Activated CD4-positive, CD25-positive, alpha-beta regulatory T cell (primary cell): ENCODE measurements at regions not wholly inside any gene's neighbourhood (a gene's known extent, or its start where the extent isn't known, plus 50 kb on each side); places are given as distances from the start of the nearest gene placed in this dataset.
"Not testable (repeated sequence)": the region's sequence is repeated elsewhere in the genome, so short reads cannot be mapped to it uniquely, and the experiment has no call there.

Source experiments
- DNase-seq, 4 experiments: peaks; one replicate each; lab custom pipeline; 2025; lab: John Stamatoyannopoulos, UW

DNA sequence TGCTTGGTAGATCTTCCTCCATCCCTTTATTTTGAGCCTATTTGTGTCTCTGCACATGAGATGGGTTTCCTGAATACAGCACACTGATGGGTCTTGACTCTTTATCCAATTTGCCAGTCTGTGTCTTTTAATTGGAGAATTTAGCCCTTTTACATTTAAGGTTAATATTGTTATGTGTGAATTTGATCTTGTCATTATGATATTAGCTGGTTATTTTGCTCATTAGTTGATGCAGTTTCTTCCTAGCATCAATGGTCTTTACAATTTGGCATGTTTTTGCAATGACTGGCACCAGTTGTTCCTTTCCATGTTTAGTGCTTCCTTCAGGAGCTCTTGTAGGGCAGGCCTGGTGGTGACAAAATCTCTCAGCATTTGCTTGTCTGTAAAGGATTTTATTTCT, 72.4 kb downstream of the HNRNPD start:
- not testable (repeated sequence) for DNase-seq

DNA sequence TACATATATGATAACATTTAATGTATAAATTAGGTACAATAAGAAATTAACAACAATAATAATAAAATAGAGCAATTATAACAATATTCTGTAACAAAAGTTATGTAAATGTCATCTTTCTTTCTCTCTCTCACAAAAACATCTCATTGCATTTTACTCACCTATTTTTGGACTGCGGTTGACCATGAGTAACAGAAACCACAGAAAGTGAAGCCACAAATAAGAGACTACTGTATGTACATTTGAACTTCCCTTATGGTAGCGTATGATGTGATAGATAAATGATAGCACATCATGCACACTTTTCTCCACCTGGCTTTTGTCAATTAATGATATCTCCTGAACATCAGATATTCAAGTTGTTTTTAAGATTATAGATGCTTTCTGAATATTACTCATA, 80.5 kb downstream of the HNRNPD start:
- DNase-seq: no peak

- DNase-seq: no peak
These were observed 86.1 kb downstream of the HNRNPD start for GRCh38 chr4:82287720-82288119.

DNA sequence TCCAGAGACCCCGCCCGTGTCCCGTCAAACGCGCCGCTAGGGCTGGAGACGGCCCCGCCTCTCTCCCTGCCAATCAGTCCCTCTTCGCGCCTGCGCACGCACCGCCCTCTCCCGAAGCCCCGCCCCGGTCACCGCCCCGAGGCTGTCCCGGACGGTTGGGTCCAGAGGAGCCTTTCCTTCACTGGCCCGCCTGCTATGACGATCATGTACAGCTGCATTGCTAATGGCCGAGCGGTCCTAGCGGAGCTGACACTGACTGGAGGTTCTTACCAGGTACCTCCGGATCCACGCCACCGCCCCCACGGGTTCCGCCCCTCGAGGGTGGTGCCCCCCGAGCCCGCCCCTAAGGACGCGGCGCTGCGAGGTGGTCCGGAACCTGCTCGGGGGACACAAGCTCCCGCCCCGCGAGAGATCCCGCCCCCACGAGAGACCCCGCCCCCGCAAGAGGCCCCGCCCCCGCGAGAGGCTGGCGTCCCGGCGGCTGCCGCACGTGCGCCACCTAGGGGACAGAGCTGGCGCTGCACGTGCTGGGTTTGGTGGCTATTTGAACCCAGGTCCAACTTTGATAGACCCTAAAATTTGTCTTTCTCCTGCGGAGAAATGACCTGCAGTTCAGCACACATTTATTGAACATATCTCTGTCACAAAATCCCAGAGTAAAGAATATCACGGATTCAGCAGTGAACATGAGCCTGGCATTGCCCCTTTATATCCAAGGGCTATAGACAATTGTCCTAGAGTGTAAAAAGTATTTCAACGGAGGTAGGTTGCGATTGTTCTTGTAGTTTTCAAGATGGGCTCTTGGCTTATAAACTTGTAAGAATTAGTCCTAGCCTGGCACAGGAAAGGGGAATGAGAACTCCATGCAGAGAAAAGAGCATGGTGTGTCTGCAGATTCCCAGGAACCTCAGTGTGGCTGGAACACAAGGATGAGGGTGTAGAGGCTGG, 88.7 kb downstream of the HNRNPD start:
- DNase-seq: peak; percentile 95 to 100 (median 99)

GRCh38 chr4:82284475-82284857, 89.3 kb downstream of the HNRNPD start:
- DNase-seq: no peak

- no peak for DNase-seq
These were observed 90.9 kb downstream of the HNRNPD start for GRCh38 chr4:82282875-82283274.

DNA sequence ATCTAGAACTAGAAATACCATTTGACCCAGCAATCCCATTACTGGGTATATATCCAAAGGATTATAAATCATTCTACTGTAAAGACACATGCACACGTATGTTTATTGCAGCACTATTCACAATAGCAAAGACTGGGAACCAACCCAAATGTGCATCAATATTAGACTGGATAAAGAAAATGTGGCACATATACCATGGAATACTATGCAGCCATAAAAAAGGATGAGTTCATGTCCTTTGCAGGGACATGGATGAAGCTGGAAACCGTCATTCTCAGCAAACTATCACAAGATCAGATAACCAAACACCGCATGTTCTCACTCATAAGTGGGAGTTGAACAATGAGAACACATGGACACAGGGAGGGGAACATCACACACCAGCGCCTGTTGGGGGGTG, 94.2 kb downstream of the HNRNPD start:
- not testable (repeated sequence) for DNase-seq

- DNase-seq: no peak
These were observed 97.5 kb downstream of the HNRNPD start for GRCh38 chr4:82276332-82276640.

GRCh38 chr4:82275431-82276331, 98.1 kb downstream of the HNRNPD start:
- DNase-seq: no peak

- not testable (repeated sequence) for DNase-seq
These were observed 99.1 kb downstream of the HNRNPD start for GRCh38 chr4:82274700-82275099.

DNA sequence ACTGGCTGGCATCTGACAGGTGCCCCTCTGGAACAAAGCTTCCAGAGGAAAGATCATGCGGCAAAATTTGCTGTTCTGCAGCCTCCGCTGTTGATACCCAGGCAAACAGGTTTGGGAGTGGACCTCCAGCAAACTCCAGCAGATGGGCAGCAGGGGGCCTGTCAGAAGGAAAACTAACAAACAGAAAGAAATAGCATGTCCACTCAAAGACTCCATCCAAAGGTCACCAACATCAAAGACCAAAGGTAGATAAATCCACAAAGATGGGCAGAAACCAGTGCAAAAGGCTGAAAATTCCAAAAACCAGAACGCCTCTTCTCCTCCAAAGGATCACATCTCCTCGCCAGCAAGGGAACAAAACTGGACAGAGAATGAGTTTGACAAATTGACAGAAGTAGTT, 101.3 kb downstream of the HNRNPD start:
- not testable (repeated sequence) for DNase-seq

- DNase-seq: not testable (repeated sequence)
These were observed 101.8 kb downstream of the HNRNPD start for GRCh38 chr4:82271915-82272480.

DNA sequence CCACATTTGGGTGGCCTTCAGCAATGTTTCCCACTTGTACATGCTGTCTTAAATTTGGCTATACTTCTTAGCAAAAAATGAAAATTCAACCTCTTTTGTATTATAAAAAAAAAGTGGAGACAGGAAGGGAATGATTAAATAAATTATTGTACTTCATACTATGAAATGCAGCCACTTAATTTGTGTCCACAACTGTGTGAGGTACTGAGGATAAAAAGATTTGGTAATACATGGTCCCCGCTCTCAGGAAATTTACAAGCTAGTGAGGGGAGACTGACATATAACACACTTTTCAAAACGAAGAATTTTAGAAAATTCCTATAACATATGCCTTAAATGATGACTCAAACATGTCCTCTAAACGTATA, 105.0 kb downstream of the HNRNPD start:
- no peak for DNase-seq

DNA sequence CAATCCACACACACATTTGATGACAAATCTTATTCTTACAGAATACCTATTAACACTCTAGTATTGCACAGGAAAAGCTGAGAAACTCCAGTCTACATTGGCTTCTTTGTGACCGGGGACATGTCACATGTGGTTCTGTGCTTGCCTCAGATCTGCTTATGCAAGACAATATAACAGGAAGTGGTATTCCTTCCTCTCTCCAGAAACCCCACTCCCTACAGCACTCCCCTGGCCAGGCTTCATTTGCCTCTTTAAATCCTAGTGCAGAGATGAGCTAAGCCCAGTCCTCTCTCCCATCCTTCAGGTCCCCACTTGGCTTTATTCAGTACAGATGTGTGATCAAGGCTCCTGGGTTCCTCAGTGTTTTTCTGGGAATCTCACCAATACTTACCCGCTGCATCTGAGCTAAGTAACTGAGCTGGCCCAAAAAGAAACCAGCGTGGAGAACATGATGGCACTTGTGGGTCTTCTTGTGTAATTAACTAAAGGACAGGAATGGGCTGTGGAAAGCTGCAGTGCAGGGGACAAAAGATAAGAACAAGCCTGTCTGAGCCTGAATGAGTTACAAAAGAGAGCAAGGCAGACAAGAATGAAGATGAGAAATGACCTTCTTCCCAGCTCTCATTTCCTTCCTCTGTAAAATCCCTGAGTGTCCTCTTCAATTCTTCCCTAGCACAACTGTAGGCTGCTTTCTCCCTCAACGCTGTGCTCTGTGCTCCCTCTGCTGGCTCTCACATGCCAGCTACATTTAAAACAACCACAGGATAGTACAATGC, 105.6 kb downstream of the HNRNPD start:
- DNase-seq: peak in 2 of 4 experiments; percentile 3 to 7

GRCh38 chr4:82267506-82267905, 106.3 kb downstream of the HNRNPD start:
- no peak for DNase-seq

DNA sequence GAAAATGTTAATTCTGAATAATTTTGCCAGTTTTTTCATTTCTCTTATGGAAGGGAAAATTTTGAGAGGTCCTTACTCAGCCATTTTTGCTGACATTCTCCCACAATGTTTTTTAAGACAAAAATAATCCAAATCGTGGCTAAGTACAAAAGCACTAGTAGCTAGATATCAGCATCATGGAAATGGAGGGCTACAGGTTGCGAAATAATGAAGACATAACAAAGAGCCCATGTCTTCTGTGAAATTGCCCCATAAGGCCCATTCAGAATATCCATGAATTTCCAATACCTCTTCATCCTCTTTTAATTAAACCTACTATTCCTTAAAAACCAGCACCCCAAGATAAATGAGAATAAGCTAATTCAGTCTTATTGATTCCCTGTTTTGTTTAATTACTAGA, 107.4 kb downstream of the HNRNPD start:
- no peak for DNase-seq

DNA sequence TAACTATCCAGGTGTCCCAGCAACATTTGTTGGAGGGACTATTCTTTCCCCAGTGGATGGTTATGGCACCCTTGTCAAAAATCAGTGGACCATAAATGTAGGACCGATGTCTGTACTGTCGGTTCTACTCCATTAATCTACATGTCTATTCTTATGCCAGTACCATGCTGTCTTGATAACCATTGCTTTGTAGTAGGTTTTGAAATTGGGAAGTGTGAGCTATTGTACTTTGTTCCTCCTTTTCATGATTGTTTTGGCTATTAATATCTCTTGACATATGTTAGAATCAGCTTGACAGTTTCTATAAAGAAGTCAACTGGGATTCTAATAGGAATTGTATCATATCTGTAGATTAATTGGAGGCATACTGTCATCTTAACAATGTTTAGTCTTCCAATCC, 112.7 kb downstream of the HNRNPD start:
- DNase-seq: no peak

DNA sequence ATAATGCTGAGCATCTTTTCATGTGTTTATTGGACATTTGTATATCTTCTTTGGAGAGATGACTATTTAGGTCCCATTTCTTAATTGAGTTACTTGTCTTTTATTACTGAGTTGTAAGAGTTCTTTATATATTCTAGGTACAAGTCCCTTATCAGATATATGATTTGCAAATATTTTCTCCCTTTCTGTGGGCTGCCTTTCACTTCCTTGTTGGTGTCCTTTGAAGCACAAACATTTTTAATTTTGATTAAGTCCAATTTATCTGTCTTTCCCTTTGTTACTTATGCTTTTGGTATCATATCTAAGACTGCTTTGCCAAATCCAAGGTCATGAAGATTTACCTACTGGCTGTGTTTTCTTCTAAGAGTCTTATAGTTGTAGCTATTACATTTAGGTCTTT, 113.2 kb downstream of the HNRNPD start:
- DNase-seq: no peak

DNA sequence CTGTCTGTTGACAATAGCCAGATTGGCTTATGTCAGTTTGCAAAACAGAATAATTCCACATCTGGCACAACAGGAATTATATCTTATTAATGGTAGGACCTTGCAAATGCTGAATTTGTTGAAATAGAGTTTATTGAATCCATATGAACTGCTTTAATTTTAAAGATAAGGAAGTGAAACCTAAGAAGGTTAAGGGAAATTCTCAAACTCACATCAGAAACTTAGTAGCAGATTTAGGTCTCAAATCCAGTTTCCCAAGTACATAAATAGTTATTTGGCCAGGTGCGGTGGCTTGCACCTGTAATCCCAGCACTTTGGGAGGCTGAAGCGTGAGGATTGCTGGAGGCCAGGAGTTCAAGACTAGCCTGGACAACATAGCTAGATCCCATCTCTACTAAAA, 117.1 kb downstream of the HNRNPD start:
- DNase-seq: no peak

- DNase-seq: no peak
These were observed 118.1 kb downstream of the HNRNPD start for GRCh38 chr4:82255657-82256056.

GRCh38 chr4:82248903-82249632, 124.7 kb downstream of the HNRNPD start:
- no peak for DNase-seq
